ENCODE measurements at regions not wholly inside any gene's neighbourhood (a gene's known extent, or its start where the extent isn't known, plus 50 kb on each side); places are given as distances from the start of the nearest gene placed in this dataset.

- Histone ChIP-seq H3K4me3 (no peak overlapping the region), H3K4me1 (no peaks in the 10 kb centered on the region), H3K27ac (no peak overlapping the region), H3K9me3 (peaks cover 0 to 3% (median 0%) of the 10 kb centered on the region in 12 donors), H3K27me3 (no peaks in the 10 kb centered on the region), H3K36me3 (no peaks in the 10 kb centered on the region)
- DNase-seq = no peak
- TF ChIP-seq POLR2A (IDR thresholded peaks at IDR 0.05) = no peak
- TF ChIP-seq, protein P1, sequence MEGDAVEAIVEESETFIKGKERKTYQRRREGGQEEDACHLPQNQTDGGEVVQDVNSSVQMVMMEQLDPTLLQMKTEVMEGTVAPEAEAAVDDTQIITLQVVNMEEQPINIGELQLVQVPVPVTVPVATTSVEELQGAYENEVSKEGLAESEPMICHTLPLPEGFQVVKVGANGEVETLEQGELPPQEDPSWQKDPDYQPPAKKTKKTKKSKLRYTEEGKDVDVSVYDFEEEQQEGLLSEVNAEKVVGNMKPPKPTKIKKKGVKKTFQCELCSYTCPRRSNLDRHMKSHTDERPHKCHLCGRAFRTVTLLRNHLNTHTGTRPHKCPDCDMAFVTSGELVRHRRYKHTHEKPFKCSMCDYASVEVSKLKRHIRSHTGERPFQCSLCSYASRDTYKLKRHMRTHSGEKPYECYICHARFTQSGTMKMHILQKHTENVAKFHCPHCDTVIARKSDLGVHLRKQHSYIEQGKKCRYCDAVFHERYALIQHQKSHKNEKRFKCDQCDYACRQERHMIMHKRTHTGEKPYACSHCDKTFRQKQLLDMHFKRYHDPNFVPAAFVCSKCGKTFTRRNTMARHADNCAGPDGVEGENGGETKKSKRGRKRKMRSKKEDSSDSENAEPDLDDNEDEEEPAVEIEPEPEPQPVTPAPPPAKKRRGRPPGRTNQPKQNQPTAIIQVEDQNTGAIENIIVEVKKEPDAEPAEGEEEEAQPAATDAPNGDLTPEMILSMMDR (IDR thresholded peaks at IDR 0.05) = no peak
- ATAC-seq = no peak
- intact Hi-C loops (cut with DNase I) = no loop called here
Observed at GRCh38 chr9:17986595-17986994, 407.7 kb downstream of the SH3GL2 start.

DNA sequence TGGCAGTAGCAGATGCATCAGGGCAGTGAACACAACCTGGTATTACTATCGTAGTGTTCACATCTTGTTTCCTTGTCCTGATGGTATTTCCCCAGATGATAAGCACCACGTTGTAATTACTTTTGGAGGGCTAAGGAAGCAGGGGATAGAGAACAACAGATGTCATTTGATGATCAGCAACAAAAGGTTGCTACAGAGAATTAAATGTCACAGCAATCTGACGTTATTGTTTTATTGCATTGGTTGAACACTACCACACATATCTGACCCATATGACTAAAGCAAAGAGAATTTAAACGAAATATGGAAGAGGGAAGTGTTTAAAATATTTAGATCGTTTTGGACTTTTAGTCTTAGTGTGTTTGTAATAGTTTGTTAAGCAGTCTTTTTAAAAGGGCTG, 408.3 kb downstream of the SH3GL2 start:
- ATAC-seq (no peak), DNase-seq (no peak)
- Histone ChIP-seq H3K4me1 (no peaks in the 10 kb centered on the region), H3K9me3 (no peaks in the 10 kb centered on the region), H3K36me3 (no peaks in the 10 kb centered on the region), H3K4me3 (no peak overlapping the region), H3K27me3 (no peaks in the 10 kb centered on the region), H3K27ac (no peak overlapping the region)
- 43 to 51% (median 47%) methylated on average over 5 of the region's 5 CpGs for WGBS, 4 donors
- intact Hi-C loops (cut with DNase I) = no loop called here
- TF ChIP-seq, protein P1 (IDR thresholded peaks at IDR 0.05) = no peak
- TF ChIP-seq POLR2A (IDR thresholded peaks at IDR 0.05) = no peak

DNA sequence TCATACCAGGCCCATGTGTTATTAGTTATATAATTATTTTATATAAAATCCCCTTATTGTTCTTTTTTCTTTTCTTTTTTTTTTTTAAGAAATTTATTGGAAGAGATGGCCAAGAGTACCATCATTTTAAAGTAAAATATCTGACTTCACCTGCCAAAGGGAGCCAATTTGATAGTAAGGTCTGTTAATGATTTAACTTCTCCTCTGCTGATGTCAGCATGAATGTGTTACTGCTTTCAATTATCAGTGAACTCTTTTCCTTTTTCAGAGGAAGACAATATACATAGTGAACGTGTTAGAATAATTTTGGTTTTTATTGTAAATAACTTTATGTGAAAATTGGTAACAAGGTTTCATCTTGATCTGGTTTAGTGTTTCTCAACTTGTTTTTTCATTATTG, 409.6 kb downstream of the SH3GL2 start:
- 55 to 66% (median 59%) methylated on average over 1 of the region's 1 CpG for WGBS, 4 donors
- no peak for ATAC-seq
- no peak overlapping the region for H3K27ac ChIP-seq

GRCh38 chr9:17990602-17991001, 411.7 kb downstream of the SH3GL2 start:
- 75 to 85% (median 79%) methylated on average over 3 of the region's 3 CpGs for whole genome bisulfite sequencing, 4 donors
- Histone ChIP-seq H3K9me3 (no peaks in the 10 kb centered on the region), H3K4me3 (no peak overlapping the region), H3K4me1 (no peaks in the 10 kb centered on the region), H3K27me3 (no peaks in the 10 kb centered on the region), H3K36me3 (no peaks in the 10 kb centered on the region), H3K27ac (no peak overlapping the region)
- ATAC-seq (no peak), DNase-seq (no peak)
- TF ChIP-seq POLR2A (IDR thresholded peaks at IDR 0.05) = no peak
- TF ChIP-seq, protein P1 (IDR thresholded peaks at IDR 0.05) = no peak
- intact Hi-C loops (cut with DNase I) = no loop called here

More for the DNA sequence above, 409.6 kb downstream of the SH3GL2 start:
- H3K36me3 ChIP-seq = no peaks in the 10 kb centered on the region
- no peaks in the 10 kb centered on the region for H3K27me3 ChIP-seq
- no peak for DNase-seq
- TF ChIP-seq POLR2A (IDR thresholded peaks at IDR 0.05) = no peak
- TF ChIP-seq, protein P1 (IDR thresholded peaks at IDR 0.05) = no peak
- no peaks in the 10 kb centered on the region for H3K9me3 ChIP-seq
- H3K4me3 ChIP-seq = no peak overlapping the region
- no peaks in the 10 kb centered on the region for H3K4me1 ChIP-seq
- intact Hi-C loops (cut with DNase I) = no loop called here

Measured in heart left ventricle (tissue), 16 donors.